ENCODE measurements at regions not wholly inside any gene's neighbourhood (a gene's known extent, or its start where the extent isn't known, plus 50 kb on each side); places are given as distances from the start of the nearest gene placed in this dataset.

- DNase-seq: no peak
- Histone ChIP-seq H3K4me1 (ENCODE audit: low read length) (peaks cover 5% of the 10 kb centered on the region; the same call in 1 of the 2 replicates), H3K9me3 (replicated peaks; ENCODE audit: insufficient read depth, low read length) (no peaks in the 10 kb centered on the region), H3K4me3 (ENCODE audit: low read length) (no peak overlapping the region), H4K20me1 (ENCODE audit: insufficient read depth, low read length) (no peaks in the 10 kb centered on the region), H3K9ac (ENCODE audit: low read length) (no peak overlapping the region), H3K9me2 (replicated peaks; ENCODE audit: insufficient read depth, low read length) (no peaks in the 10 kb centered on the region), H3K4me2 (ENCODE audit: low read depth, low read length) (no peak overlapping the region), H3K27me3 (replicated peaks; ENCODE audit: insufficient read depth, low read length) (no peaks in the 10 kb centered on the region), H2AFZ (ENCODE audit: low read length) (no peak overlapping the region), H3K79me2 (ENCODE audit: low read length) (no peaks in the 10 kb centered on the region), H3K36me3 (replicated peaks; ENCODE audit: insufficient read depth, low read length) (no peaks in the 10 kb centered on the region), H3K27ac (ENCODE audit: low read length) (no peak overlapping the region), H3F3A (ENCODE audit: insufficient read depth, low read length) (no peaks in the 10 kb centered on the region)
- TF ChIP-seq EZH2 (optimal IDR thresholded peaks at IDR 0.05; ENCODE audit: low read depth, low read length) (no peak), EZH2phosphoT487 (IDR thresholded peaks at IDR 0.05; ENCODE audit: low read length) (no peak), CTCF (IDR thresholded peaks at IDR 0.05; ENCODE audit: low read length) (no peak)
Measured at GRCh38 chr3:150252462-150252861, 155.6 kb upstream of the TSC22D2 start.

- Histone ChIP-seq H3K4me2 (ENCODE audit: low read depth, low read length) (no peak overlapping the region), H3K4me3 (ENCODE audit: low read length) (no peak overlapping the region), H3K9me3 (replicated peaks; ENCODE audit: insufficient read depth, low read length) (no peaks in the 10 kb centered on the region), H4K20me1 (ENCODE audit: insufficient read depth, low read length) (no peaks in the 10 kb centered on the region), H3K27me3 (replicated peaks; ENCODE audit: insufficient read depth, low read length) (no peaks in the 10 kb centered on the region), H3K4me1 (ENCODE audit: low read length) (peaks cover 5% of the 10 kb centered on the region; the same call in 1 of the 2 replicates), H3K27ac (ENCODE audit: low read length) (no peak overlapping the region), H3K9me2 (replicated peaks; ENCODE audit: insufficient read depth, low read length) (no peaks in the 10 kb centered on the region), H3K9ac (ENCODE audit: low read length) (no peak overlapping the region), H3F3A (ENCODE audit: insufficient read depth, low read length) (no peaks in the 10 kb centered on the region), H3K36me3 (replicated peaks; ENCODE audit: insufficient read depth, low read length) (no peaks in the 10 kb centered on the region), H2AFZ (ENCODE audit: low read length) (no peak overlapping the region), H3K79me2 (ENCODE audit: low read length) (no peaks in the 10 kb centered on the region)
- no peak for TF ChIP-seq EZH2 (optimal IDR thresholded peaks at IDR 0.05; ENCODE audit: low read depth, low read length)
- TF ChIP-seq EZH2phosphoT487 (IDR thresholded peaks at IDR 0.05; ENCODE audit: low read length): no peak
- no peak for TF ChIP-seq CTCF (IDR thresholded peaks at IDR 0.05; ENCODE audit: low read length)
- DNase-seq: no peak
Measured at GRCh38 chr3:150251187-150252062, 156.7 kb upstream of the TSC22D2 start.

- Histone ChIP-seq H3K4me1 (ENCODE audit: low read length) (peaks cover 5% of the 10 kb centered on the region; the same call in 1 of the 2 replicates), H4K20me1 (ENCODE audit: insufficient read depth, low read length) (no peaks in the 10 kb centered on the region), H3K9me2 (replicated peaks; ENCODE audit: insufficient read depth, low read length) (no peaks in the 10 kb centered on the region), H3K9me3 (replicated peaks; ENCODE audit: insufficient read depth, low read length) (no peaks in the 10 kb centered on the region), H3F3A (ENCODE audit: insufficient read depth, low read length) (no peaks in the 10 kb centered on the region), H2AFZ (ENCODE audit: low read length) (no peak overlapping the region), H3K27me3 (replicated peaks; ENCODE audit: insufficient read depth, low read length) (no peaks in the 10 kb centered on the region), H3K27ac (ENCODE audit: low read length) (no peak overlapping the region), H3K4me3 (ENCODE audit: low read length) (no peak overlapping the region), H3K79me2 (ENCODE audit: low read length) (no peaks in the 10 kb centered on the region), H3K9ac (ENCODE audit: low read length) (no peak overlapping the region), H3K36me3 (replicated peaks; ENCODE audit: insufficient read depth, low read length) (no peaks in the 10 kb centered on the region), H3K4me2 (ENCODE audit: low read depth, low read length) (no peak overlapping the region)
- no peak for TF ChIP-seq EZH2 (optimal IDR thresholded peaks at IDR 0.05; ENCODE audit: low read depth, low read length)
- no peak for TF ChIP-seq EZH2phosphoT487 (IDR thresholded peaks at IDR 0.05; ENCODE audit: low read length)
- TF ChIP-seq CTCF (IDR thresholded peaks at IDR 0.05; ENCODE audit: low read length): no peak
- DNase-seq: no peak
Measured at GRCh38 chr3:150249779-150250470, 158.2 kb upstream of the TSC22D2 start.
